ENCODE measurements at regions not wholly inside any gene's neighbourhood (a gene's known extent, or its start where the extent isn't known, plus 50 kb on each side); places are given as distances from the start of the nearest gene placed in this dataset.

DNA sequence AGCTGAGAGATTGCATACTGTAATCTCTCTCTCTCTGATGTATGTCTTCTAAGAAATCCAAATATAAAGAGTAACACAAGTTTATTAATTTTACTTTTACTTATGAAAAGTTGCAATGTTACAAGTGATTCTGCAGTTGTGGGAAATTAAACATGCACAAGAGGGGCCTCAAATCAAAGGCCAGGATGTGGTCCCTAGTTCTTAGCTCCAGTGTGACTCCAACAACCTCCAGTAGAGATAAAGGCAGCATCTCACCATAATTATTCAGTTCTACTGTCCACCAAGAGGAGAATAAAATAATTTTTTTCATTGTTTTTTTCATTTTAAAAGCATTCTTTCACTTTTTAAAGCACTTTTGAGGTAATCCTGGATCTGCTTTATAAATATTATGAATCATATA lies 223.3 kb downstream of the RAP2B start:
- TF ChIP-seq, protein P1, sequence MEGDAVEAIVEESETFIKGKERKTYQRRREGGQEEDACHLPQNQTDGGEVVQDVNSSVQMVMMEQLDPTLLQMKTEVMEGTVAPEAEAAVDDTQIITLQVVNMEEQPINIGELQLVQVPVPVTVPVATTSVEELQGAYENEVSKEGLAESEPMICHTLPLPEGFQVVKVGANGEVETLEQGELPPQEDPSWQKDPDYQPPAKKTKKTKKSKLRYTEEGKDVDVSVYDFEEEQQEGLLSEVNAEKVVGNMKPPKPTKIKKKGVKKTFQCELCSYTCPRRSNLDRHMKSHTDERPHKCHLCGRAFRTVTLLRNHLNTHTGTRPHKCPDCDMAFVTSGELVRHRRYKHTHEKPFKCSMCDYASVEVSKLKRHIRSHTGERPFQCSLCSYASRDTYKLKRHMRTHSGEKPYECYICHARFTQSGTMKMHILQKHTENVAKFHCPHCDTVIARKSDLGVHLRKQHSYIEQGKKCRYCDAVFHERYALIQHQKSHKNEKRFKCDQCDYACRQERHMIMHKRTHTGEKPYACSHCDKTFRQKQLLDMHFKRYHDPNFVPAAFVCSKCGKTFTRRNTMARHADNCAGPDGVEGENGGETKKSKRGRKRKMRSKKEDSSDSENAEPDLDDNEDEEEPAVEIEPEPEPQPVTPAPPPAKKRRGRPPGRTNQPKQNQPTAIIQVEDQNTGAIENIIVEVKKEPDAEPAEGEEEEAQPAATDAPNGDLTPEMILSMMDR (IDR thresholded peaks at IDR 0.05): no peak
- TF ChIP-seq POLR2A (IDR thresholded peaks at IDR 0.05): no peak

Measured in heart left ventricle (tissue), 13 donors.